Colonic mucosa (tissue), 4 donors: ENCODE measurements at regions not wholly inside any gene's neighbourhood (a gene's known extent, or its start where the extent isn't known, plus 50 kb on each side); places are given as distances from the start of the nearest gene placed in this dataset.

ENCODE experiments used
- DNase-seq: peaks from one replicate; pipeline ENCODE4 v3.0.0-alpha.2; 2020
- H3K27ac ChIP-seq: fragments of 200-600 bp; one replicate; pipeline ENCODE4 v1.8.0; 2021
- H3K27me3 ChIP-seq: fragments of 200-600 bp; one replicate; pipeline ENCODE4 v1.8.0; 2021
- H3K36me3 ChIP-seq: fragments of 200-600 bp; one replicate; pipeline ENCODE4 v1.8.0; 2021
- H3K4me1 ChIP-seq: fragments of 200-600 bp; one replicate; pipeline ENCODE4 v1.8.0; 2021; ENCODE audit warnings: mild to moderate bottlenecking
- H3K4me3 ChIP-seq: fragments of 200-600 bp; one replicate; pipeline ENCODE4 v1.8.0; 2021
- H3K9ac ChIP-seq, 2 donors: one replicate each; pipeline ENCODE4 v1.7.0; 2013; ENCODE audit warnings: control low read depth in 2 of 2, low read depth in 2 of 2, low read length in 2 of 2
- H3K9me3 ChIP-seq: fragments of 200-600 bp; one replicate; pipeline ENCODE4 v1.8.0; 2021
- CTCF ChIP-seq: fragments of 200-600 bp; IDR thresholded peaks from one replicate; pipeline ENCODE4 v1.8.0; 2022; ENCODE audit warnings: antibody characterized with exemption, mild to moderate bottlenecking
- intact Hi-C: fragments of 100-400 bp; cut with DNase I; formaldehyde crosslinking; loops from one replicate; pipeline ENCODE4 v1.14.1; 2022
- donor health status: healthy.
- donor health status: DM: no; HTN: no; CAD: no.
- donor health status: DM: no; HTN: no; CAD: no.

- H3K4me3 ChIP-seq, result no peak overlapping the region
- H3K36me3 ChIP-seq, result no peaks in the 10 kb centered on the region
- no peak for TF ChIP-seq CTCF
- no peaks in the 10 kb centered on the region for H3K4me1 ChIP-seq
- H3K9ac ChIP-seq, result no peak overlapping the region
- no peak overlapping the region for H3K27ac ChIP-seq
- H3K9me3 ChIP-seq, result no peaks in the 10 kb centered on the region
- no peak for DNase-seq
- no peaks in the 10 kb centered on the region for H3K27me3 ChIP-seq
- intact Hi-C loops, result no loop called here
These were observed 296.3 kb downstream of the PRDM2 start for GRCh38 chr1:13996334-13996733.

DNA sequence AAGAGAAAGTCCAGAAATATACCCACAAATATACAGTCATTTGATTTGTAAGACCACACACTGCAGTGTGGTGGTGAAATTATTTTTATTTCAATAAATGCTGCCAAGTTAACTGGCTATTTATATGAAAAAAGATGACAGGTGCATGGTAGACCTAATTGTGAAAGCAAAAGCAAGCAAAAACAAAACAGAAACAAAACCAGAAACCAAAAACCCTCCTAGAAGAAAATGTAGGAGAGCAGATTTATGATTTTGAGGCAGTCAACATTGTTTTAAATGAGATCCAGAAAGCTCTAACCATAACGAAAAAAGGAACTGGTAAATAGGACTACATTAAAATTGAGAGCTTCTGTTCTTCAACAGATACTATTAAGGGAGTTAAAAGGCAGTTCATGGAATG is 303.6 kb downstream of the PRDM2 start:
- H3K36me3 ChIP-seq, result no peaks in the 10 kb centered on the region
- H3K27me3 ChIP-seq, result no peaks in the 10 kb centered on the region
- no peak overlapping the region for H3K9ac ChIP-seq
- no peak for TF ChIP-seq CTCF
- no peak for DNase-seq
- H3K4me3 ChIP-seq, result no peak overlapping the region
- intact Hi-C loops, result no loop called here
- no peak overlapping the region for H3K27ac ChIP-seq
- H3K4me1 ChIP-seq, result no peaks in the 10 kb centered on the region
- no peaks in the 10 kb centered on the region for H3K9me3 ChIP-seq

DNA sequence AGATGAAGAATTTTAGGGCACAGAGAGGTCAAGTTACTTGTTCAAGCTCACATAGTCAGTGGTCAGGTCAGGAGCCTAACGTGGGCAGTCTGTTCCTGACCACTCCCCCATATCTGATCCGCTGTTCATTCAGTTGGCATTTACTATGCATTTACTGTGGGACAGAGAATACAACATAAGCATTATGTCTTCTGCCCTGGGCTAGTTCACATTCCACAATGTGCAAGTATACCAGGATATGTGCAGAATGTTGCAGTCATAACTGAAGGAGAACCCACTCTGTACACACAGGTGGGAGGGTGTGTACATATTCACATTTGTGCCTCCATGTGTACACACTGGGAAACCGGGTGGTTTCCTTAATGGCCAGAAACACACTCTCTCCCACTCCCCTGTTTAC is 309.6 kb downstream of the PRDM2 start:
- H3K36me3 ChIP-seq, result no peaks in the 10 kb centered on the region
- TF ChIP-seq CTCF, result no peak
- intact Hi-C loops, result no loop called here
- no peaks in the 10 kb centered on the region for H3K9me3 ChIP-seq
- no peaks in the 10 kb centered on the region for H3K4me1 ChIP-seq
- no peak for DNase-seq
- no peak overlapping the region for H3K9ac ChIP-seq
- H3K27me3 ChIP-seq, result no peaks in the 10 kb centered on the region
- H3K4me3 ChIP-seq, result no peak overlapping the region
- no peak overlapping the region for H3K27ac ChIP-seq

DNA sequence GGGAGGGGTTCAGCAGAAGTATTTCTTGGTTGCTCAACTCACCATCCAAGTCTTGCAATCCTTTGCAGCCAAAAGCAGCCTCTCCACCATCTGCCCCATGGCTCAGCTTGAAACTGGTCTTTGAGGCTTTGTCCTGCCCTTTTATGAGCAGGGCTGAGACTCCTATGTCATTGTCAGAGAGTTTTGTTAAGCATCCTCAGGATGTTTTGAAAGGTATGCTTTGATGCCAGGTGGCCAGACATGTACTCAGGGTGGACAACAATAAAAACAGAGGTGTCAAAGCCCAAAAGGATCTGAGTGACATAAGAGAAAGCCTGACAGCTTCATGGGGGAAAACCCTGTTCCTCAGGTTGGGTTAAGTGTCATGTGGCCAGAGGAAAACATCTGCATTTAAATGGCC is 310.5 kb downstream of the PRDM2 start:
- Histone ChIP-seq H3K9me3 (no peaks in the 10 kb centered on the region), H3K27ac (no peak overlapping the region), H3K4me3 (no peak overlapping the region), H3K27me3 (no peaks in the 10 kb centered on the region), H3K9ac (no peak overlapping the region), H3K4me1 (no peaks in the 10 kb centered on the region), H3K36me3 (no peaks in the 10 kb centered on the region)
- DNase-seq, result no peak
- intact Hi-C loops, result no loop called here
- no peak for TF ChIP-seq CTCF

GRCh38 chr1:14011132-14011531 is 311.1 kb downstream of the PRDM2 start:
- intact Hi-C loops, result no loop called here
- Histone ChIP-seq H3K9me3 (no peaks in the 10 kb centered on the region), H3K36me3 (no peaks in the 10 kb centered on the region), H3K4me3 (no peak overlapping the region), H3K27me3 (no peaks in the 10 kb centered on the region), H3K9ac (no peak overlapping the region), H3K27ac (no peak overlapping the region), H3K4me1 (no peaks in the 10 kb centered on the region)
- no peak for TF ChIP-seq CTCF
- no peak for DNase-seq

DNA sequence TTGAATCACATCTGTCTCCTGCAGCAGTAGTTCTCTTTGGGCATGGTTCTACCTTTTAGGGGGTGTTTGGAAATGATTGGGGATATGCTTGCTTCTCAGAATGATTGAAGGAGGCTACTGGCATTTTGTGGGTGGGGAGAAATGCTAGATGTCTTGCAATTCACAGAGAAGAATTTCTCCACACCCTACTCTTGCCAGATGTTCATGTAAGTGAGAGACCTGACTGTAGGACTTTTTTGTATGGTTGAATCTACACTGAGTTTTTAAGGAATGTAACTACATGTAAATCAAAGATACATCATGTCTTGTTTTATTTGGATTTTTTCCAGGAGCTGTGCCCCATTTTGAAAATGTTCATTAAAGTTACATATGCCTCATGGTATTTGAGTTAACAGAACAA is 311.9 kb downstream of the PRDM2 start:
- DNase-seq, result no peak
- no peak for TF ChIP-seq CTCF
- Histone ChIP-seq H3K27ac (no peak overlapping the region), H3K27me3 (no peaks in the 10 kb centered on the region), H3K36me3 (no peaks in the 10 kb centered on the region), H3K4me3 (no peak overlapping the region), H3K9me3 (no peaks in the 10 kb centered on the region), H3K9ac (no peak overlapping the region), H3K4me1 (no peaks in the 10 kb centered on the region)
- intact Hi-C loops, result no loop called here
